ENCODE measurements at regions not wholly inside any gene's neighbourhood (a gene's known extent, or its start where the extent isn't known, plus 50 kb on each side); places are given as distances from the start of the nearest gene placed in this dataset.
"Not testable (repeated sequence)": the region's sequence is repeated elsewhere in the genome, so short reads cannot be mapped to it uniquely, and the experiment has no call there.

DNA sequence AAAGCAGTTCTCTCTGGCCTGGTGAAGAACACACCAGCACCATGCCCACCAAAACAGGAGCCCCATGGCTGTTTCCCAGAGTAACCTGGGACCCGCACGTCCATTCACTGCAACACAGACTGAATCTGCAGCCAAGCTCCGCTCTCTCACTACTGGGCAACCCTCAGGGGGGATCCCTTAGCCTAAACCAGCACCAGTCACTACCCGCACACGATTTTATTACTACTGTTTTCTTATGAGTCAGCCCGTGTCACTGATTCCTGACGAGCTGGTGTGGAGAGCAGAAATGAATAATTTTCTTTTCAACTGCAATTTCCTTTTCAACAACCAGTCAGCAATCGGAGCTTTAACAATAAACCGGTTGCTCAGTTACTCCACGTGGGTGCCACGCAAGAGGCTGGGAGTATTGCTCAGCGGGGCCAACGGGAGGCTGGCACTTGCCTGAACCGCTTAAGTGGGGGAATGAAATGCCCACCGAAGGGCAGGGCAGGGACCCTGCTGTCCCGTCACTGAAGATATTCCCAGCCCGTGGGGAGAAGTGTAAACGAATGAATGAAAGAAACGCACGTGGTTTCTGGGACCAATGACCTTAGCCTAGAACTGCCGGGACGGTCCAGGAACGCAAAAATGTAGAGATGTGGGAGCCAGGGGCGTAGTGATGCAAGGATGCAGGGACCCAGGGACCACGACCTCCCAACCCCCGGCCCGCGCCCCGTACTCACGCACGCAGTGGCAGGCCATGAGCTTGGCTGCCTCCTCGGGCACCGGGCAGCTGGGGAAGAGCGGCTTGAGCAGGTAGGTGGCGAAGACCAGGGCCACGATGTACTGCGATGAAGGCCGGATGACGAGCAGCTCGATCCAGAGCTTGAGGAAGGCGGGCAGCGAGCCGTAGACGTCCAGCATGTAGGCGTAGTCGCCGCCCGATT lies 50.4 kb upstream of the SPN start:
- Mint-ChIP-seq H3K27ac (peak overlapping the region; percentile 99), H3K4me3 (peak overlapping the region; percentile 93), H3K36me3 (ENCODE audit: low read depth) (peaks cover 44% of the 10 kb centered on the region), H3K4me1 (ENCODE audit: low read depth) (peaks cover 16% of the 10 kb centered on the region)
- H3K9me3 Mint-ChIP-seq, H3K27me3 Mint-ChIP-seq: not testable (repeated sequence)
- peak; percentile 67 for DNase-seq

Measured in activated T-cell treated with anti-CD3 and anti-CD28 coated beads, Interleukin-2, amount 50 U/mL, for 24 hours (primary cell).